PC-9 (cell line): ENCODE measurements at regions not wholly inside any gene's neighbourhood (a gene's known extent, or its start where the extent isn't known, plus 50 kb on each side); places are given as distances from the start of the nearest gene placed in this dataset.

Experiments
- BruUV-seq: library from RNA; stranded (reverse); fragments of 400-500 nt; replicated peaks from 2 replicates; lab custom pipeline; 2021; lab: Mats Ljungman, UMichigan
- CTCF ChIA-PET: fragments of 300-600 bp; sonication (Branson Sonifier 250); formaldehyde crosslinking; loops from one replicate; lab custom pipeline; 2022; ENCODE audit warnings: antibody characterized with exemption; lab: Charles Lee
- POLR2A ChIA-PET: fragments of 300-600 bp; sonication (Branson Sonifier 250); formaldehyde crosslinking; loops from one replicate; lab custom pipeline; 2022; ENCODE audit warnings: antibody characterized with exemption; ENCODE audit not compliant: unreplicated experiment; lab: Charles Lee
- DNase-seq, 2 experiments: peaks; one replicate each; pipeline versions ENCODE4 v3.0.0 to v3.0.0-alpha.2; 2015 to 2022; ENCODE audit warnings: mixed read lengths in 1 of 2
- H2AFZ ChIP-seq: fragments of 200-600 bp; sonication (generic); 2 replicates; pipeline ENCODE4 v1.8.1; 2017; ENCODE audit warnings: antibody characterized with exemption
- H3F3A ChIP-seq: fragments of 200-600 bp; sonication (generic); 2 replicates; pipeline ENCODE4 v1.8.1; 2017; ENCODE audit warnings: antibody characterized with exemption, mild to moderate bottlenecking, low read depth; ENCODE audit not compliant: insufficient read depth
- H3K27ac ChIP-seq: fragments of 200-600 bp; sonication (generic); 2 replicates; pipeline ENCODE4 v1.6.1; 2016; ENCODE audit warnings: mixed run types
- H3K27me3 ChIP-seq: fragments of 200-600 bp; sonication (generic); 2 replicates; pipeline ENCODE4 v1.6.1; 2016; ENCODE audit warnings: low read depth, mixed run types; ENCODE audit not compliant: insufficient read depth
- H3K36me3 ChIP-seq: fragments of 200-600 bp; sonication (generic); 2 replicates; pipeline ENCODE4 v1.6.1; 2016; ENCODE audit warnings: low read depth, mixed run types
- H3K4me1 ChIP-seq: fragments of 200-600 bp; sonication (generic); replicated peaks from 2 replicates; pipeline ENCODE4 v1.6.1; 2016; ENCODE audit warnings: mixed run types; ENCODE audit not compliant: insufficient read depth
- H3K4me2 ChIP-seq: fragments of 200-600 bp; sonication (generic); 2 replicates; pipeline ENCODE4 v1.6.1; 2017; ENCODE audit warnings: mixed run types
- H3K4me3 ChIP-seq: fragments of 200-600 bp; sonication (generic); 2 replicates; pipeline ENCODE4 v1.6.1; 2016; ENCODE audit warnings: mixed run types
- H3K79me2 ChIP-seq: fragments of 200-600 bp; sonication (generic); 2 replicates; pipeline ENCODE4 v1.6.1; 2017; ENCODE audit warnings: low read depth, mixed run types
- H3K9me2 ChIP-seq: fragments of 200-600 bp; sonication (generic); 2 replicates; pipeline ENCODE4 v1.8.1; 2017; ENCODE audit warnings: mild to moderate bottlenecking; ENCODE audit not compliant: insufficient read depth
- H3K9me3 ChIP-seq: fragments of 200-600 bp; sonication (generic); 2 replicates; pipeline ENCODE4 v1.8.1; 2016; ENCODE audit warnings: low read depth; ENCODE audit not compliant: insufficient read depth
- H4K20me1 ChIP-seq: fragments of 200-600 bp; sonication (generic); 2 replicates; pipeline ENCODE4 v1.8.1; 2017; ENCODE audit not compliant: insufficient read depth
- EZH2 ChIP-seq: fragments of 200-600 bp; sonication (generic); IDR thresholded peaks from 2 replicates; pipeline ENCODE4 v1.8.0; 2017; ENCODE audit warnings: antibody characterized with exemption, low read depth
- intact Hi-C: fragments of 100-400 bp; cut with micrococcal nuclease; formaldehyde crosslinking; loops from one replicate; pipeline ENCODE4 v1.10.0; 2022; ENCODE audit not compliant: unreplicated experiment
- TF ChIP-seq, protein P1 (sequence below): fragments of 200-600 bp; sonication (generic); conservative IDR thresholded peaks from 2 replicates; pipeline ENCODE4 v1.6.1; 2017; ENCODE audit warnings: mixed run types, antibody characterized with exemption, mild to moderate bottlenecking, moderate library complexity

DNA sequence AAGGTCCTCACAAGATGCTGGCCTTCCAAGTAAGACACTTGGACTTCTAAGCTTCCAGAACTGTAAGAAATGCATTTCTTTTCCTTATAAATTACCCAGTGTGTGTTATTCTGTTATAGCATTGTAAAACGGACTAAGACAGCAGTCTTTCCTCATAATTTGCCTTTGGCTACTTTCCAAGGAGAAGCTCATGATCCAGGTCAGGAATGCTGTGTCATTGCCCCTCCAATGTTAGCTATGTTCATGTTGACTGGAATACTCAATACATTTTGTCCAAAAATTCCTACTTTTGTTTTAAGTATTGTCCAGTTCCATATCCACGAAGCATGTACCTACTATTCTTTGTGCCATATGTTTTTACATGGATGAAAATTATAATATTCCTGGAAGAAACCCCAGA is 234.6 kb downstream of the HS3ST3A1 start:
- TF ChIP-seq, protein P1, sequence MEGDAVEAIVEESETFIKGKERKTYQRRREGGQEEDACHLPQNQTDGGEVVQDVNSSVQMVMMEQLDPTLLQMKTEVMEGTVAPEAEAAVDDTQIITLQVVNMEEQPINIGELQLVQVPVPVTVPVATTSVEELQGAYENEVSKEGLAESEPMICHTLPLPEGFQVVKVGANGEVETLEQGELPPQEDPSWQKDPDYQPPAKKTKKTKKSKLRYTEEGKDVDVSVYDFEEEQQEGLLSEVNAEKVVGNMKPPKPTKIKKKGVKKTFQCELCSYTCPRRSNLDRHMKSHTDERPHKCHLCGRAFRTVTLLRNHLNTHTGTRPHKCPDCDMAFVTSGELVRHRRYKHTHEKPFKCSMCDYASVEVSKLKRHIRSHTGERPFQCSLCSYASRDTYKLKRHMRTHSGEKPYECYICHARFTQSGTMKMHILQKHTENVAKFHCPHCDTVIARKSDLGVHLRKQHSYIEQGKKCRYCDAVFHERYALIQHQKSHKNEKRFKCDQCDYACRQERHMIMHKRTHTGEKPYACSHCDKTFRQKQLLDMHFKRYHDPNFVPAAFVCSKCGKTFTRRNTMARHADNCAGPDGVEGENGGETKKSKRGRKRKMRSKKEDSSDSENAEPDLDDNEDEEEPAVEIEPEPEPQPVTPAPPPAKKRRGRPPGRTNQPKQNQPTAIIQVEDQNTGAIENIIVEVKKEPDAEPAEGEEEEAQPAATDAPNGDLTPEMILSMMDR: no peak
- Histone ChIP-seq H3K9me2 (no peaks in the 10 kb centered on the region), H3K36me3 (no peaks in the 10 kb centered on the region), H3K4me2 (no peak overlapping the region), H3K27ac (no peak overlapping the region), H3K27me3 (no peaks in the 10 kb centered on the region), H3F3A (no peaks in the 10 kb centered on the region), H3K4me1 (no peaks in the 10 kb centered on the region), H3K79me2 (no peaks in the 10 kb centered on the region), H4K20me1 (no peaks in the 10 kb centered on the region), H2AFZ (no peak overlapping the region), H3K9me3 (no peaks in the 10 kb centered on the region), H3K4me3 (no peak overlapping the region)
- CTCF ChIA-PET: no interaction called here
- DNase-seq: no peak
- POLR2A ChIA-PET: no interaction called here
- no TSS peak for BruUV-seq
- intact Hi-C loops: no loop called here

DNA sequence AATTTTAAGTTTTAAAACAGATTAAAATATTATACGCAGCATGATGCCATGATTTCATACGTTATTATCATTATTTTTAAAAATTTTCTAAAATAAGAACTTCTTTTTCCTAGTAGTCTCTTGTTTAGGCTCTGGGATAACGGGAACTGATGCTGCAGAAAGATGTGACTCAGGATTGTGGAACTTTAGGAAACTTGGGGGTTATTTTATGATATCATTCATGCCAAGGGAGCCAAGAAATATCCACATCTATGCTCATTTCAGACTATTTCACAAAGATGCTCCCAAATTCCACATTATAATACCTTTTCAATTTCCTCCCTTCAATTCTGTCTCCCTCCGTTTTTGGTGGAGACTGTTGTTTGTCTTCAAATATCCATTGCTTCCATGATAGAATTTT is 236.4 kb downstream of the HS3ST3A1 start:
- Histone ChIP-seq H3K4me1 (no peaks in the 10 kb centered on the region), H3K4me3 (no peak overlapping the region), H3K27ac (no peak overlapping the region), H3F3A (no peaks in the 10 kb centered on the region), H3K4me2 (no peak overlapping the region), H3K9me3 (no peaks in the 10 kb centered on the region), H3K36me3 (no peaks in the 10 kb centered on the region), H3K9me2 (no peaks in the 10 kb centered on the region), H2AFZ (no peak overlapping the region), H3K27me3 (no peaks in the 10 kb centered on the region), H3K79me2 (no peaks in the 10 kb centered on the region), H4K20me1 (no peaks in the 10 kb centered on the region)
- POLR2A ChIA-PET: no interaction called here
- CTCF ChIA-PET: no interaction called here
- TF ChIP-seq, protein P1: no peak
- TF ChIP-seq EZH2: no peak
- intact Hi-C loops: no loop called here
- no peak for DNase-seq
- no TSS peak for BruUV-seq

DNA sequence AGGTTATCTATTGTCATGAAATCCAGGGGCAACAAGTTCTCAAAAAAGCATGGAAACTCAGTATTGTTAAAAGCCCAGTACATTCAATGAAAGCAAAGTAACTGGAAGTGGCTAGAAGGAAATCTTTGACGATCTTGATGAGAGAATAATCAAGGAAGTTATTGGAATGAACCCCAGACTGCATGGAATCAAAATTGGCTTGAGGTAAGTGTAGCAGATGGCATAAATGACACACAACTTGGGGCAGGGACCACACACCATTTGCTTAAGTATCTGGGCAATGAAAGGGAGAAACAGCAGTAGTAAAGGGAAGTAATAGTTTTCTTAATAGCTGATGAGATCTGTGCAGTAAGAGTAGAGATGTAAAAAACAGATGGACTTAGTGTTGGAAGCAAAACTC is 238.0 kb downstream of the HS3ST3A1 start:
- POLR2A ChIA-PET: no interaction called here
- Histone ChIP-seq H3K79me2 (no peaks in the 10 kb centered on the region), H3K27me3 (no peaks in the 10 kb centered on the region), H3K9me3 (no peaks in the 10 kb centered on the region), H3K27ac (no peak overlapping the region), H3F3A (no peaks in the 10 kb centered on the region), H3K36me3 (no peaks in the 10 kb centered on the region), H3K4me3 (no peak overlapping the region), H3K4me2 (no peak overlapping the region), H3K4me1 (no peaks in the 10 kb centered on the region), H3K9me2 (no peaks in the 10 kb centered on the region), H4K20me1 (no peaks in the 10 kb centered on the region), H2AFZ (no peak overlapping the region)
- TF ChIP-seq EZH2: no peak
- TF ChIP-seq, protein P1: no peak
- no peak for DNase-seq
- no TSS peak for BruUV-seq
- intact Hi-C loops: no loop called here
- CTCF ChIA-PET: no interaction called here
